ENCODE measurements at regions not wholly inside any gene's neighbourhood (a gene's known extent, or its start where the extent isn't known, plus 50 kb on each side); places are given as distances from the start of the nearest gene placed in this dataset.

- no peaks in the 10 kb centered on the region for H3K36me3 ChIP-seq (ENCODE audit: insufficient read depth, low read length)
- no peak overlapping the region for H3K4me3 ChIP-seq (ENCODE audit: low read length)
- no peaks in the 10 kb centered on the region for H3K27me3 ChIP-seq (ENCODE audit: insufficient read depth, low read length)
- H2AFZ ChIP-seq (ENCODE audit: low read depth, low read length): no peak overlapping the region
- H3K9me3 ChIP-seq (ENCODE audit: low read length): no peaks in the 10 kb centered on the region
- no peaks in the 10 kb centered on the region for H3K4me1 ChIP-seq (ENCODE audit: insufficient read depth, low read length)
Measured at GRCh38 chr12:118520214-118521035, 144.1 kb downstream of the SUDS3 start.

GRCh38 chr12:118521036-118521370 is 144.6 kb downstream of the SUDS3 start:
- no peaks in the 10 kb centered on the region for H3K36me3 ChIP-seq (ENCODE audit: insufficient read depth, low read length)
- no peak overlapping the region for H3K4me3 ChIP-seq (ENCODE audit: low read length)
- no peaks in the 10 kb centered on the region for H3K9me3 ChIP-seq (ENCODE audit: low read length)
- no peak overlapping the region for H2AFZ ChIP-seq (ENCODE audit: low read depth, low read length)
- H3K27me3 ChIP-seq (ENCODE audit: insufficient read depth, low read length): no peaks in the 10 kb centered on the region
- H3K4me1 ChIP-seq (ENCODE audit: insufficient read depth, low read length): no peaks in the 10 kb centered on the region

- Histone ChIP-seq H3K27me3 (ENCODE audit: insufficient read depth, low read length) (no peaks in the 10 kb centered on the region), H3K4me3 (ENCODE audit: low read length) (no peak overlapping the region), H3K4me1 (ENCODE audit: insufficient read depth, low read length) (no peaks in the 10 kb centered on the region), H3K36me3 (ENCODE audit: insufficient read depth, low read length) (no peaks in the 10 kb centered on the region), H2AFZ (ENCODE audit: low read depth, low read length) (no peak overlapping the region), H3K9me3 (ENCODE audit: low read length) (no peaks in the 10 kb centered on the region)
Measured at GRCh38 chr12:118524446-118524845, 148.1 kb downstream of the SUDS3 start.

- H3K36me3 ChIP-seq (ENCODE audit: insufficient read depth, low read length): no peaks in the 10 kb centered on the region
- H3K27me3 ChIP-seq (ENCODE audit: insufficient read depth, low read length): no peaks in the 10 kb centered on the region
- H3K4me3 ChIP-seq (ENCODE audit: low read length): no peak overlapping the region
- no peak overlapping the region for H2AFZ ChIP-seq (ENCODE audit: low read depth, low read length)
- H3K4me1 ChIP-seq (ENCODE audit: insufficient read depth, low read length): no peaks in the 10 kb centered on the region
- no peaks in the 10 kb centered on the region for H3K9me3 ChIP-seq (ENCODE audit: low read length)
Measured at GRCh38 chr12:118525216-118525615, 148.9 kb downstream of the SUDS3 start.

- H3K36me3 ChIP-seq (ENCODE audit: insufficient read depth, low read length): no peaks in the 10 kb centered on the region
- H3K9me3 ChIP-seq (ENCODE audit: low read length): no peaks in the 10 kb centered on the region
- H3K4me3 ChIP-seq (ENCODE audit: low read length): no peak overlapping the region
- H2AFZ ChIP-seq (ENCODE audit: low read depth, low read length): no peak overlapping the region
- H3K27me3 ChIP-seq (ENCODE audit: insufficient read depth, low read length): no peaks in the 10 kb centered on the region
- no peaks in the 10 kb centered on the region for H3K4me1 ChIP-seq (ENCODE audit: insufficient read depth, low read length)
Measured at GRCh38 chr12:118526255-118527095, 150.1 kb downstream of the SUDS3 start.

GRCh38 chr12:118527310-118527709 is 151.0 kb downstream of the SUDS3 start:
- H3K9me3 ChIP-seq (ENCODE audit: low read length): no peaks in the 10 kb centered on the region
- H3K4me1 ChIP-seq (ENCODE audit: insufficient read depth, low read length): no peaks in the 10 kb centered on the region
- H3K27me3 ChIP-seq (ENCODE audit: insufficient read depth, low read length): no peaks in the 10 kb centered on the region
- no peak overlapping the region for H3K4me3 ChIP-seq (ENCODE audit: low read length)
- H3K36me3 ChIP-seq (ENCODE audit: insufficient read depth, low read length): no peaks in the 10 kb centered on the region
- no peak overlapping the region for H2AFZ ChIP-seq (ENCODE audit: low read depth, low read length)

GRCh38 chr12:118528625-118529024 is 152.3 kb downstream of the SUDS3 start:
- Histone ChIP-seq H3K9me3 (ENCODE audit: low read length) (no peaks in the 10 kb centered on the region), H2AFZ (ENCODE audit: low read depth, low read length) (no peak overlapping the region), H3K4me3 (ENCODE audit: low read length) (no peak overlapping the region), H3K27me3 (ENCODE audit: insufficient read depth, low read length) (no peaks in the 10 kb centered on the region), H3K4me1 (ENCODE audit: insufficient read depth, low read length) (no peaks in the 10 kb centered on the region), H3K36me3 (ENCODE audit: insufficient read depth, low read length) (no peaks in the 10 kb centered on the region)

- Histone ChIP-seq H3K9me3 (ENCODE audit: low read length) (no peaks in the 10 kb centered on the region), H3K4me3 (ENCODE audit: low read length) (no peak overlapping the region), H2AFZ (ENCODE audit: low read depth, low read length) (no peak overlapping the region), H3K36me3 (ENCODE audit: insufficient read depth, low read length) (no peaks in the 10 kb centered on the region), H3K4me1 (ENCODE audit: insufficient read depth, low read length) (no peaks in the 10 kb centered on the region), H3K27me3 (ENCODE audit: insufficient read depth, low read length) (no peaks in the 10 kb centered on the region)
Measured at GRCh38 chr12:118534003-118534402, 157.6 kb downstream of the SUDS3 start.

- no peaks in the 10 kb centered on the region for H3K9me3 ChIP-seq (ENCODE audit: low read length)
- no peaks in the 10 kb centered on the region for H3K36me3 ChIP-seq (ENCODE audit: insufficient read depth, low read length)
- no peak overlapping the region for H2AFZ ChIP-seq (ENCODE audit: low read depth, low read length)
- H3K4me1 ChIP-seq (ENCODE audit: insufficient read depth, low read length): no peaks in the 10 kb centered on the region
- no peak overlapping the region for H3K4me3 ChIP-seq (ENCODE audit: low read length)
- no peaks in the 10 kb centered on the region for H3K27me3 ChIP-seq (ENCODE audit: insufficient read depth, low read length)
Measured at GRCh38 chr12:118536306-118536906, 160.1 kb downstream of the SUDS3 start.

GRCh38 chr12:118537481-118537917 is 161.1 kb downstream of the SUDS3 start:
- Histone ChIP-seq H3K9me3 (ENCODE audit: low read length) (no peaks in the 10 kb centered on the region), H3K4me3 (ENCODE audit: low read length) (no peak overlapping the region), H2AFZ (ENCODE audit: low read depth, low read length) (no peak overlapping the region), H3K4me1 (ENCODE audit: insufficient read depth, low read length) (no peaks in the 10 kb centered on the region), H3K36me3 (ENCODE audit: insufficient read depth, low read length) (no peaks in the 10 kb centered on the region), H3K27me3 (ENCODE audit: insufficient read depth, low read length) (no peaks in the 10 kb centered on the region)

GRCh38 chr12:118541071-118541470 is 164.7 kb downstream of the SUDS3 start:
- no peaks in the 10 kb centered on the region for H3K27me3 ChIP-seq (ENCODE audit: insufficient read depth, low read length)
- no peak overlapping the region for H2AFZ ChIP-seq (ENCODE audit: low read depth, low read length)
- H3K9me3 ChIP-seq (ENCODE audit: low read length): no peaks in the 10 kb centered on the region
- no peak overlapping the region for H3K4me3 ChIP-seq (ENCODE audit: low read length)
- no peaks in the 10 kb centered on the region for H3K36me3 ChIP-seq (ENCODE audit: insufficient read depth, low read length)
- H3K4me1 ChIP-seq (ENCODE audit: insufficient read depth, low read length): no peaks in the 10 kb centered on the region

- Histone ChIP-seq H3K4me1 (ENCODE audit: insufficient read depth, low read length) (no peaks in the 10 kb centered on the region), H2AFZ (ENCODE audit: low read depth, low read length) (no peak overlapping the region), H3K27me3 (ENCODE audit: insufficient read depth, low read length) (no peaks in the 10 kb centered on the region), H3K36me3 (ENCODE audit: insufficient read depth, low read length) (no peaks in the 10 kb centered on the region), H3K9me3 (ENCODE audit: low read length) (no peaks in the 10 kb centered on the region), H3K4me3 (ENCODE audit: low read length) (no peak overlapping the region)
Measured at GRCh38 chr12:118541934-118542333, 165.6 kb downstream of the SUDS3 start.

GRCh38 chr12:118543651-118544050 is 167.3 kb downstream of the SUDS3 start:
- no peak overlapping the region for H2AFZ ChIP-seq (ENCODE audit: low read depth, low read length)
- H3K9me3 ChIP-seq (ENCODE audit: low read length): no peaks in the 10 kb centered on the region
- H3K4me3 ChIP-seq (ENCODE audit: low read length): no peak overlapping the region
- H3K27me3 ChIP-seq (ENCODE audit: insufficient read depth, low read length): no peaks in the 10 kb centered on the region
- H3K4me1 ChIP-seq (ENCODE audit: insufficient read depth, low read length): no peaks in the 10 kb centered on the region
- no peaks in the 10 kb centered on the region for H3K36me3 ChIP-seq (ENCODE audit: insufficient read depth, low read length)

Data from neuron (in vitro differentiated cells).